K562 (cell line): ENCODE measurements at regions not wholly inside any gene's neighbourhood (a gene's known extent, or its start where the extent isn't known, plus 50 kb on each side); places are given as distances from the start of the nearest gene placed in this dataset.

ENCODE experiments used
- ATAC-seq: fragments of 200-7000 bp; cut with Tn5 transposase; 3 replicates; pipeline ENCODE4 v1.9.1; 2020; ENCODE audit warnings: moderate library complexity
- BruUV-seq: library from RNA; stranded (reverse); fragments of 400-500 nt; replicated peaks from 2 replicates; lab custom pipeline; 2021; lab: Mats Ljungman, UMichigan
- CTCF ChIA-PET: fragments of 300-600 bp; formaldehyde crosslinking; extraction: SDS; loops from one replicate; lab custom pipeline; 2021; ENCODE audit warnings: low intra/inter-chr PET ratio; lab: Yijun Ruan, JAX
- POLR2A ChIA-PET: fragments of 300-600, 350-650 bp; sonication (Branson Sonifier 250); formaldehyde crosslinking; extraction: SDS; loops from one replicate; lab custom pipeline; 2021; ENCODE audit warnings: antibody characterized with exemption, inconsistent platforms; lab: Yijun Ruan, JAX
- DNase-seq, 4 experiments: peaks; one replicate each; pipeline versions ENCODE4 v3.0.0 to v3.0.0-alpha.2; 2011 to 2018; ENCODE audit warnings: low spot score in 3 of 4, mixed read lengths in 3 of 4; ENCODE audit errors: extremely low read depth in 1 of 4
- FAIRE-seq: peaks from 2 replicates; lab custom pipeline; 2011; peaks lifted over from hg19 to GRCh38; lab: Jason Lieb, UNC
- H2AFZ ChIP-seq: 2 replicates; pipeline ENCODE4 v1.6.0; 2011; ENCODE audit warnings: low read depth, low read length, control low read depth, inconsistent platforms
- H3K27ac ChIP-seq: fragments of 200-600 bp; 3 replicates; pipeline ENCODE4 v1.8.0; 2011; ENCODE audit warnings: low read depth, mild to moderate bottlenecking, control low read depth, inconsistent platforms, low read length, moderate library complexity, mixed read lengths; ENCODE audit errors: extremely low read depth
- H3K27me3 ChIP-seq, 2 experiments: fragments of 300-600 bp in 1 of 2; 2 replicates in 1 of 2; 3 replicates in 1 of 2; pipeline versions ENCODE4 v1.6.0 to v1.8.0; 2011; ENCODE audit warnings: inconsistent platforms in 2 of 2, low read length in 2 of 2, mild to moderate bottlenecking in 1 of 2, mixed read lengths in 1 of 2, moderate library complexity in 1 of 2; ENCODE audit not compliant: control insufficient read depth in 2 of 2, insufficient read depth in 2 of 2
- H3K36me3 ChIP-seq: fragments of 300-600 bp; 3 replicates; pipeline ENCODE4 v1.8.0; 2011; ENCODE audit warnings: mild to moderate bottlenecking, low read length, inconsistent platforms; ENCODE audit not compliant: control insufficient read depth, insufficient read depth
- H3K4me1 ChIP-seq, 2 experiments: fragments of 200-600 bp in 1 of 2; replicated peaks in 1 of 2; 2 replicates in 1 of 2; 3 replicates in 1 of 2; pipeline versions ENCODE4 v1.5.1 to v1.8.0; 2011; ENCODE audit warnings: inconsistent platforms in 2 of 2, low read length in 2 of 2, mild to moderate bottlenecking in 1 of 2, mixed read lengths in 1 of 2, moderate library complexity in 1 of 2; ENCODE audit not compliant: control insufficient read depth in 2 of 2, insufficient read depth in 2 of 2
- H3K4me2 ChIP-seq: 2 replicates; pipeline ENCODE4 v1.6.1; 2011; ENCODE audit warnings: low read length, control low read depth, inconsistent platforms, mixed read lengths; ENCODE audit not compliant: insufficient read depth
- H3K4me3 ChIP-seq: fragments of 200-600 bp; sonication (generic), shearing (Covaris generic); 2 replicates; pipeline ENCODE4 v1.5.1; 2016; ENCODE audit warnings: control low read depth, inconsistent platforms
- H3K79me2 ChIP-seq: fragments of 200-600 bp; 3 replicates; pipeline ENCODE4 v1.8.0; 2011; ENCODE audit warnings: low read length, inconsistent platforms; ENCODE audit not compliant: control insufficient read depth, insufficient read depth
- H3K9ac ChIP-seq, 2 experiments: 2 replicates each; pipeline versions ENCODE4 v1.6.0 to v1.6.1; 2011; ENCODE audit warnings: low read depth in 2 of 2, low read length in 2 of 2, control low read depth in 1 of 2, inconsistent platforms in 1 of 2, mild to moderate bottlenecking in 1 of 2, mixed read lengths in 1 of 2; ENCODE audit not compliant: insufficient read depth in 1 of 2
- H3K9me1 ChIP-seq: one replicate; pipeline ENCODE4 v1.6.0; 2011; ENCODE audit warnings: inconsistent platforms, mild to moderate bottlenecking, low read length, moderate library complexity; ENCODE audit not compliant: control insufficient read depth, insufficient read depth
- H3K9me3 ChIP-seq: replicated peaks from 2 replicates; pipeline ENCODE4 v1.5.1; 2011; ENCODE audit warnings: low read depth, low read length, inconsistent platforms; ENCODE audit not compliant: control insufficient read depth, insufficient read depth
- H4K20me1 ChIP-seq: replicated peaks from 2 replicates; pipeline ENCODE4 v1.6.1; 2011; ENCODE audit warnings: low read length, inconsistent platforms, mixed read lengths; ENCODE audit not compliant: control insufficient read depth, insufficient read depth
- ARNT ChIP-seq, 2 experiments: fragments of 450-650 bp; IDR thresholded peaks; 2 replicates each; pipeline ENCODE4 v1.6.1; 2016; ENCODE audit warnings: mild to moderate bottlenecking in 1 of 2
- CEBPB ChIP-seq: fragments of 450-650 bp; IDR thresholded peaks from 2 replicates; pipeline ENCODE4 v1.6.1; 2016; ENCODE audit warnings: missing genetic modification characterization, missing compliant biosample characterization
- CEBPG ChIP-seq, 3 experiments: fragments of 200-800 bp in 1 of 3; sonication (Bioruptor generic) in 1 of 3; sonication (generic) in 1 of 3; formaldehyde crosslinking in 1 of 3; IDR thresholded peaks in 2 of 3; conservative IDR thresholded peaks in 1 of 3; 2 replicates each; pipeline versions ENCODE4 v1.6.1 to v1.8.0; 2016 to 2022; ENCODE audit warnings: missing compliant biosample characterization in 2 of 3, missing genetic modification characterization in 2 of 3, mild to moderate bottlenecking in 1 of 3, missing genetic modification reagents in 1 of 3
- JUN ChIP-seq, 2 experiments: sonication (generic) in 1 of 2; formaldehyde crosslinking in 1 of 2; IDR thresholded peaks; 2 replicates each; pipeline versions ENCODE4 v1.6.1 to v1.8.0; 2012 to 2022; ENCODE audit warnings: borderline replicate concordance in 2 of 2, mild to moderate bottlenecking in 2 of 2, improper control_type of control experiment in 1 of 2, low read depth in 1 of 2, low read length in 1 of 2, missing genetic modification reagents in 1 of 2
- MAZ ChIP-seq, 2 experiments: fragments of 450-650 bp in 1 of 2; sonication (generic) in 1 of 2; formaldehyde crosslinking; IDR thresholded peaks in 1 of 2; conservative IDR thresholded peaks in 1 of 2; 2 replicates each; pipeline versions ENCODE4 v1.4.0 to v1.5.0; 2020; ENCODE audit warnings: mild to moderate bottlenecking in 1 of 2, missing genetic modification reagents in 1 of 2
- PHB2 ChIP-seq: fragments of 450-650 bp; IDR thresholded peaks from 2 replicates; pipeline ENCODE4 v1.6.1; 2017; ENCODE audit warnings: low read depth
- SLC30A9 ChIP-seq: fragments of 250-450 bp; sonication (Bioruptor Pico); IDR thresholded peaks from 2 replicates; pipeline ENCODE4 v1.8.0; 2022; ENCODE audit warnings: mild to moderate bottlenecking, moderate library complexity
- SP2 ChIP-seq: IDR thresholded peaks from 2 replicates; pipeline ENCODE4 v1.6.1; 2011; ENCODE audit warnings: mild to moderate bottlenecking, low read depth, low read length, moderate library complexity; ENCODE audit not compliant: poor library complexity, severe bottlenecking; ENCODE audit errors: extremely low read depth
- ZEB2 ChIP-seq: fragments of 450-650 bp; IDR thresholded peaks from 2 replicates; pipeline ENCODE4 v1.6.1; 2016
- ZNF175 ChIP-seq: fragments of 200-800 bp; sonication (Bioruptor generic); IDR thresholded peaks from 2 replicates; pipeline ENCODE4 v1.6.1; 2016; ENCODE audit warnings: low read depth, mild to moderate bottlenecking, missing genetic modification characterization, missing compliant biosample characterization
- ZNF282 ChIP-seq: sonication (generic); formaldehyde crosslinking; IDR thresholded peaks from 2 replicates; pipeline ENCODE4 v1.8.1; 2023; ENCODE audit warnings: missing genetic modification reagents
- ZNF561 ChIP-seq: fragments of 450-650 bp; formaldehyde crosslinking; conservative IDR thresholded peaks from 2 replicates; pipeline ENCODE4 v1.4.0; 2020; ENCODE audit warnings: mild to moderate bottlenecking, moderate library complexity
- ZNF79 ChIP-seq: fragments of 250-450 bp; sonication (Bioruptor Pico); IDR thresholded peaks from 2 replicates; pipeline ENCODE4 v1.4.0; 2020; ENCODE audit warnings: low read depth, mild to moderate bottlenecking, moderate library complexity
- WGBS: fragments of 100-300 bp; shearing (Covaris generic); methylation state at CpG from one replicate; pipeline ENCODE4 v1.1.6; 2016; ENCODE audit warnings: low coverage, mixed read lengths; ENCODE audit not compliant: insufficient coverage; ENCODE audit errors: missing lambda C conversion rate; 5-methylcytosine and 5-hydroxymethylcytosine counted together
- in situ Hi-C: fragments of 300-500 bp; cut with MboI; formaldehyde crosslinking; loops from 4 replicates; pipeline ENCODE4 v1.15.0; 2018; ENCODE audit warnings: inconsistent platforms, mixed read lengths
- intact Hi-C: fragments of 100-400 bp; cut with micrococcal nuclease; formaldehyde crosslinking; loops from 2 replicates; pipeline ENCODE4 v1.14.2; 2022
- TF ChIP-seq, protein P1 (sequence below): fragments of 250-450 bp; sonication (Bioruptor Pico); IDR thresholded peaks from 2 replicates; pipeline ENCODE4 v1.9.0; 2021; ENCODE audit warnings: mild to moderate bottlenecking
- TF ChIP-seq, protein P2 (sequence below): sonication (generic); formaldehyde crosslinking; IDR thresholded peaks from 2 replicates; pipeline ENCODE4 v1.8.1; 2023; ENCODE audit warnings: mild to moderate bottlenecking, missing genetic modification reagents

DNA sequence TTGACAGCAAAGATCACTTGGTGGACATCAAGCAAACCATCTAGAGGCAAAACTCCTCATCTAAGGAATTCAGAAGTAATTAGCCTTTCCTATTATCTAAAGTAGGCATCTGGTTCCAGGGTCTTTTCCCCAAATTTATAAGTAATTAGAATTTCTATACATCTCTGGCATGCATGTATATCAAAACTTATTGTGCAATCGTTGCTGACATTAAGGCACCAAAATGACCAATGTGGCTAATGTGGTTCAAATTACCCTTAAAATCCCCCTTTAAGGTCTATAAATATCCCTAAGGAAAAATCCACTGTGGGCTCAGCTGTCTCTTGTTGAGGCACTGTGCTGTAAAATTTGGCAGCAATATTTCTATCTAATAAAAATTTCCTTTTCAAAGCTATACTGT lies 695.9 kb upstream of the LRRTM4 start:
- no peaks in the 10 kb centered on the region for H3K4me1 ChIP-seq
- no peaks in the 10 kb centered on the region for H4K20me1 ChIP-seq
- H3K4me2 ChIP-seq: no peak overlapping the region
- H3K9ac ChIP-seq: no peak overlapping the region
- intact Hi-C loops (no loop called here), in situ Hi-C loops (no loop called here)
- H2AFZ ChIP-seq: no peak overlapping the region
- FAIRE-seq (no peak), ATAC-seq (no peak), DNase-seq (no peak)
- H3K36me3 ChIP-seq: no peaks in the 10 kb centered on the region
- no peaks in the 10 kb centered on the region for H3K9me1 ChIP-seq
- BruUV-seq: no TSS peak
- H3K27me3 ChIP-seq: no peaks in the 10 kb centered on the region
- CTCF ChIA-PET: no interaction called here
- WGBS: 0% methylated on average over 1 of the region's 1 CpG
- no peak overlapping the region for H3K27ac ChIP-seq
- no peaks in the 10 kb centered on the region for H3K9me3 ChIP-seq
- POLR2A ChIA-PET: no interaction called here
- TF ChIP-seq SP2 (no peak), ZEB2 (no peak), CEBPB (peak; percentile 54), PHB2 (no peak), SLC30A9 (CRISPR knock-in tag) (no peak), ZNF282 (CRISPR knock-in tag) (no peak), MAZ (CRISPR knock-in tag; conservative IDR thresholded peaks at IDR 0.05 in 1 of 2, IDR thresholded peaks at IDR 0.05 in 1 of 2) (no peak), ARNT (IDR thresholded peaks at IDR 0.05) (no peak), ZNF175 (no peak), CEBPG (CRISPR knock-in tag; IDR thresholded peaks at IDR 0.05) (no peak), CEBPG (tag; conservative IDR thresholded peaks at IDR 0.05 in 1 of 2, IDR thresholded peaks at IDR 0.05 in 1 of 2) (peak in 1 of 2 experiments; percentile 58; a peak in 2 of 4 replicates), ZNF561 (no peak), ZNF79 (CRISPR knock-in tag) (no peak), JUN (IDR thresholded peaks at IDR 0.05; ENCODE audit: borderline replicate concordance, low read depth, low read length) (no peak), JUN (CRISPR knock-in tag; IDR thresholded peaks at IDR 0.05; ENCODE audit: borderline replicate concordance) (no peak)
- TF ChIP-seq, protein P1, sequence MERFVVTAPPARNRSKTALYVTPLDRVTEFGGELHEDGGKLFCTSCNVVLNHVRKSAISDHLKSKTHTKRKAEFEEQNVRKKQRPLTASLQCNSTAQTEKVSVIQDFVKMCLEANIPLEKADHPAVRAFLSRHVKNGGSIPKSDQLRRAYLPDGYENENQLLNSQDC: no peak
- TF ChIP-seq, protein P2, sequence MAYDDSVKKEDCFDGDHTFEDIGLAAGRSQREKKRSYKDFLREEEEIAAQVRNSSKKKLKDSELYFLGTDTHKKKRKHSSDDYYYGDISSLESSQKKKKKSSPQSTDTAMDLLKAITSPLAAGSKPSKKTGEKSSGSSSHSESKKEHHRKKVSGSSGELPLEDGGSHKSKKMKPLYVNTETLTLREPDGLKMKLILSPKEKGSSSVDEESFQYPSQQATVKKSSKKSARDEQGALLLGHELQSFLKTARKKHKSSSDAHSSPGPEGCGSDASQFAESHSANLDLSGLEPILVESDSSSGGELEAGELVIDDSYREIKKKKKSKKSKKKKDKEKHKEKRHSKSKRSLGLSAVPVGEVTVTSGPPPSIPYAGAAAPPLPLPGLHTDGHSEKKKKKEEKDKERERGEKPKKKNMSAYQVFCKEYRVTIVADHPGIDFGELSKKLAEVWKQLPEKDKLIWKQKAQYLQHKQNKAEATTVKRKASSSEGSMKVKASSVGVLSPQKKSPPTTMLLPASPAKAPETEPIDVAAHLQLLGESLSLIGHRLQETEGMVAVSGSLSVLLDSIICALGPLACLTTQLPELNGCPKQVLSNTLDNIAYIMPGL (CRISPR knock-in tag): no peak
- TF ChIP-seq, all 486 proteins: peak for 2
- Histone ChIP-seq H3K4me3 (no peak overlapping the region), H3K79me2 (no peaks in the 10 kb centered on the region)
